H9 (cell line): ENCODE measurements at regions not wholly inside any gene's neighbourhood (a gene's known extent, or its start where the extent isn't known, plus 50 kb on each side); places are given as distances from the start of the nearest gene placed in this dataset.

ENCODE experiments used
- DNase-seq: peaks from one replicate; pipeline ENCODE4 v3.0.0-alpha.2; 2017
- H2AFZ ChIP-seq: one replicate; pipeline ENCODE4 v1.6.1; 2013; ENCODE audit warnings: mild to moderate bottlenecking, low read length, control low read depth, moderate library complexity
- H2AK5ac ChIP-seq: 2 replicates; pipeline ENCODE4 v1.6.1; 2013; ENCODE audit warnings: low read length, control low read depth, mixed read lengths; ENCODE audit not compliant: insufficient read length
- H2BK120ac ChIP-seq: one replicate; pipeline ENCODE4 v1.6.1; 2013; ENCODE audit warnings: low read depth, mild to moderate bottlenecking, low read length, control low read depth, inconsistent platforms; ENCODE audit not compliant: poor library complexity, severe bottlenecking
- H2BK12ac ChIP-seq: 2 replicates; pipeline ENCODE4 v1.6.1; 2013; ENCODE audit warnings: low read length, control low read depth, mixed read lengths, low read depth; ENCODE audit not compliant: insufficient read length
- H2BK15ac ChIP-seq: 2 replicates; pipeline ENCODE4 v1.6.1; 2013; ENCODE audit warnings: low read depth, low read length, control low read depth
- H2BK20ac ChIP-seq: one replicate; pipeline ENCODE4 v1.6.1; 2013; ENCODE audit warnings: low read depth, mild to moderate bottlenecking, low read length, control low read depth, inconsistent platforms; ENCODE audit not compliant: poor library complexity, severe bottlenecking
- H2BK5ac ChIP-seq: 2 replicates; pipeline ENCODE4 v1.6.1; 2013; ENCODE audit warnings: low read length, control low read depth, mixed read lengths; ENCODE audit not compliant: insufficient read length
- H3K14ac ChIP-seq: 2 replicates; pipeline ENCODE4 v1.6.1; 2013; ENCODE audit warnings: low read length, control low read depth; ENCODE audit not compliant: insufficient read depth
- H3K18ac ChIP-seq: 2 replicates; pipeline ENCODE4 v1.6.1; 2013; ENCODE audit warnings: low read depth, mild to moderate bottlenecking, mixed read lengths, low read length, control low read depth; ENCODE audit not compliant: insufficient read length
- H3K23ac ChIP-seq: 2 replicates; pipeline ENCODE4 v1.6.1; 2013; ENCODE audit warnings: low read length, control low read depth, mixed read lengths, low read depth; ENCODE audit not compliant: insufficient read length
- H3K23me2 ChIP-seq: 2 replicates; pipeline ENCODE4 v1.6.1; 2013; ENCODE audit warnings: low read depth, mild to moderate bottlenecking, mixed read lengths, low read length, control low read depth; ENCODE audit not compliant: insufficient read length, poor library complexity, severe bottlenecking
- H3K27ac ChIP-seq: 2 replicates; pipeline ENCODE4 v1.5.1; 2013; ENCODE audit warnings: low read length, control low read depth, mixed read lengths, low read depth; ENCODE audit not compliant: insufficient read length
- H3K27me3 ChIP-seq: 2 replicates; pipeline ENCODE4 v1.6.1; 2013; ENCODE audit warnings: low read length, control low read depth, inconsistent platforms; ENCODE audit not compliant: insufficient read depth
- H3K4ac ChIP-seq: 2 replicates; pipeline ENCODE4 v1.6.1; 2013; ENCODE audit warnings: low read depth, mild to moderate bottlenecking, control low read depth, inconsistent platforms, low read length, moderate library complexity
- H3K4me1 ChIP-seq: 2 replicates; pipeline ENCODE4 v1.6.1; 2013; ENCODE audit warnings: low read length, control low read depth, inconsistent platforms; ENCODE audit not compliant: insufficient read depth
- H3K4me2 ChIP-seq: 2 replicates; pipeline ENCODE4 v1.6.1; 2013; ENCODE audit warnings: low read length, control low read depth, mixed read lengths; ENCODE audit not compliant: insufficient read length, insufficient read depth
- H3K56ac ChIP-seq: 2 replicates; pipeline ENCODE4 v1.6.1; 2013; ENCODE audit warnings: low read depth, mild to moderate bottlenecking, mixed read lengths, low read length, control low read depth; ENCODE audit not compliant: insufficient read length
- H3K79me1 ChIP-seq: 2 replicates; pipeline ENCODE4 v1.6.1; 2013; ENCODE audit warnings: low read depth, mild to moderate bottlenecking, moderate library complexity, low read length, control low read depth, inconsistent platforms; ENCODE audit not compliant: insufficient read depth, poor library complexity, severe bottlenecking
- H3K79me2 ChIP-seq: 2 replicates; pipeline ENCODE4 v1.6.1; 2013; ENCODE audit warnings: low read length, control low read depth, inconsistent platforms; ENCODE audit not compliant: insufficient read depth
- H3K9ac ChIP-seq: 2 replicates; pipeline ENCODE4 v1.6.1; 2013; ENCODE audit warnings: low read length, control low read depth, mixed read lengths; ENCODE audit not compliant: insufficient read length; ENCODE audit errors: extremely low read depth
- H3K9me3 ChIP-seq: one replicate; pipeline ENCODE4 v1.6.1; 2013; ENCODE audit warnings: low read depth, low read length, inconsistent platforms; ENCODE audit not compliant: control insufficient read depth
- H3T11ph ChIP-seq: one replicate; pipeline ENCODE4 v1.6.1; 2013; ENCODE audit warnings: mild to moderate bottlenecking, low read length, control low read depth, inconsistent platforms
- H4K20me1 ChIP-seq: one replicate; pipeline ENCODE4 v1.6.1; 2013; ENCODE audit not compliant: control insufficient read depth, insufficient read length, insufficient read depth
- H4K5ac ChIP-seq: 2 replicates; pipeline ENCODE4 v1.6.1; 2013; ENCODE audit warnings: low read depth, mild to moderate bottlenecking, mixed read lengths, low read length, control low read depth; ENCODE audit not compliant: insufficient read length
- H4K8ac ChIP-seq: replicated peaks from 2 replicates; pipeline ENCODE4 v1.6.1; 2013; ENCODE audit warnings: low read length, control low read depth, mixed read lengths, low read depth; ENCODE audit not compliant: insufficient read length
- H4K91ac ChIP-seq: 2 replicates; pipeline ENCODE4 v1.6.1; 2013; ENCODE audit warnings: low read depth, mild to moderate bottlenecking, moderate library complexity, mixed read lengths, low read length, control low read depth; ENCODE audit not compliant: insufficient read length
- H3K27ac Mint-ChIP-seq, 3 experiments: 2 replicates in 2 of 3; 3 replicates in 1 of 3; pipeline ENCODE4 v1.8.0; 2020 to 2021; ENCODE audit warnings: mixed read lengths in 3 of 3, mild to moderate bottlenecking in 1 of 3, moderate library complexity in 1 of 3
- H3K27me3 Mint-ChIP-seq: 2 replicates; pipeline ENCODE4 v1.8.0; 2021; ENCODE audit warnings: low read depth, mild to moderate bottlenecking, moderate library complexity, mixed read lengths
- H3K36me3 Mint-ChIP-seq, 3 experiments: 2 replicates in 2 of 3; 3 replicates in 1 of 3; pipeline ENCODE4 v1.8.0; 2020 to 2021; ENCODE audit warnings: low read depth in 3 of 3, mixed read lengths in 3 of 3; ENCODE audit not compliant: insufficient read depth in 1 of 3
- H3K4me1 Mint-ChIP-seq, 2 experiments: 2 replicates each; pipeline ENCODE4 v1.8.0; 2020; ENCODE audit warnings: mixed read lengths in 2 of 2
- H3K4me3 Mint-ChIP-seq, 2 experiments: 2 replicates in 1 of 2; 3 replicates in 1 of 2; pipeline ENCODE4 v1.8.0; 2020 to 2021; ENCODE audit warnings: mild to moderate bottlenecking in 2 of 2, mixed read lengths in 2 of 2, moderate library complexity in 1 of 2
- H3K9me3 Mint-ChIP-seq, 2 experiments: 2 replicates in 1 of 2; 3 replicates in 1 of 2; pipeline ENCODE4 v1.8.0; 2020; ENCODE audit warnings: mild to moderate bottlenecking in 2 of 2, mixed read lengths in 2 of 2, moderate library complexity in 1 of 2
- CTCF ChIP-seq: fragments of 200-600 bp; sonication (generic); conservative IDR thresholded peaks from 3 replicates; pipeline ENCODE4 v1.8.0; 2021; ENCODE audit warnings: antibody characterized with exemption, mild to moderate bottlenecking
- WGBS: extraction: QIAGEN DNeasy Blood & Tissue Kit; methylation state at CpG from one replicate; pipeline ENCODE4 v1.1.7; 2013; ENCODE audit warnings: missing lambda C conversion rate, low lambda C conversion rate, mixed read lengths; ENCODE audit not compliant: insufficient read length; ENCODE audit errors: extremely low coverage; 5-methylcytosine and 5-hydroxymethylcytosine counted together

GRCh38 chr2:12262681-12263436 is 453.9 kb upstream of the TRIB2 start:
- no peak overlapping the region for H3K27ac ChIP-seq
- H4K5ac ChIP-seq: no peak overlapping the region
- no peak overlapping the region for H2BK15ac ChIP-seq

More at GRCh38 chr2:12262681-12263436, 453.9 kb upstream of the TRIB2 start:
- no peak overlapping the region for H3K9ac ChIP-seq
- no peak overlapping the region for H3K56ac ChIP-seq
- H3K9me3 Mint-ChIP-seq: peaks cover 2 to 6% of the 10 kb centered on the region in 2 experiments; a peak in 2 of 5 replicates
- no peak for DNase-seq
- H4K8ac ChIP-seq: no peak overlapping the region
- H3K23ac ChIP-seq: no peak overlapping the region
- peak overlapping the region; percentile 31 to 72 (median 41); a peak in 4 of 7 replicates for H3K27ac Mint-ChIP-seq
- H3K27me3 Mint-ChIP-seq: no peaks in the 10 kb centered on the region
- H3K14ac ChIP-seq: no peak overlapping the region
- no peak overlapping the region for H3K18ac ChIP-seq
- H2AFZ ChIP-seq: no peak overlapping the region
- H2BK5ac ChIP-seq: no peak overlapping the region
- no peak overlapping the region for H3K4ac ChIP-seq
- no peak overlapping the region for H3T11ph ChIP-seq
- TF ChIP-seq CTCF: no peak
- no peak overlapping the region for H3K4me3 Mint-ChIP-seq
- peaks cover 2% of the 10 kb centered on the region; the same call in 1 of the 2 replicates for H3K27me3 ChIP-seq
- H3K9me3 ChIP-seq: no peaks in the 10 kb centered on the region
- no peak overlapping the region for H2BK120ac ChIP-seq
- peaks cover 6% of the 10 kb centered on the region; the same call in 1 of the 2 replicates for H3K4me1 ChIP-seq
- no peaks in the 10 kb centered on the region for H3K23me2 ChIP-seq
- no peak overlapping the region for H2BK20ac ChIP-seq
- no peak overlapping the region for H3K4me2 ChIP-seq
- no peaks in the 10 kb centered on the region for H3K79me2 ChIP-seq
- H4K20me1 ChIP-seq: no peaks in the 10 kb centered on the region
- H3K36me3 Mint-ChIP-seq: peaks cover 0 to 8% (median 2%) of the 10 kb centered on the region in 3 experiments; a peak in 3 of 7 replicates
- no peaks in the 10 kb centered on the region for H3K79me1 ChIP-seq
- H3K4me1 Mint-ChIP-seq: peaks cover 30 to 38% of the 10 kb centered on the region in 2 experiments
- no CpG with 5 or more reads among the region's 2 CpGs for WGBS
- no peak overlapping the region for H2BK12ac ChIP-seq
- H4K91ac ChIP-seq: no peak overlapping the region
- no peak overlapping the region for H2AK5ac ChIP-seq
